Breast epithelium (tissue), 4 donors: ENCODE measurements at regions not wholly inside any gene's neighbourhood (a gene's known extent, or its start where the extent isn't known, plus 50 kb on each side); places are given as distances from the start of the nearest gene placed in this dataset.

Source experiments
- DNase-seq, 2 donors: peaks; one replicate each; pipeline ENCODE4 v3.0.0-alpha.2; 2019; ENCODE audit warnings: low spot score in 2 of 2
- H3K27ac ChIP-seq, 2 donors: fragments of 200-600 bp; sonication (generic) in 1 of 2; one replicate each; pipeline ENCODE4 v1.5.1; 2016 to 2019; ENCODE audit warnings: mild to moderate bottlenecking in 1 of 2
- H3K27me3 ChIP-seq, 2 donors: fragments of 200-600 bp; sonication (generic) in 1 of 2; one replicate each; pipeline versions ENCODE4 v1.5.1 to v1.6.0; 2017 to 2019; ENCODE audit warnings: control low read depth in 1 of 2, mild to moderate bottlenecking in 1 of 2
- H3K36me3 ChIP-seq: fragments of 200-600 bp; one replicate; pipeline ENCODE4 v1.5.1; 2019
- H3K4me1 ChIP-seq, 2 donors: fragments of 200-600 bp; sonication (generic); one replicate each; pipeline ENCODE4 v1.5.1; 2016 to 2019; ENCODE audit warnings: control low read depth in 1 of 2
- H3K4me3 ChIP-seq, 3 donors: fragments of 200-600 bp; sonication (generic); 1 replicate in 2 of 3; 2 replicates in 1 of 3; pipeline ENCODE4 v1.5.1; 2016 to 2019; ENCODE audit warnings: mild to moderate bottlenecking in 3 of 3, moderate library complexity in 2 of 3
- H3K9me3 ChIP-seq, 2 donors: fragments of 200-600 bp; sonication (generic) in 1 of 2; one replicate each; pipeline ENCODE4 v1.5.1; 2016 to 2019; ENCODE audit warnings: control low read depth in 1 of 2
- CTCF ChIP-seq, 3 donors: fragments of 450-650 bp; IDR thresholded peaks; one replicate each; pipeline ENCODE4 v1.5.1; 2016 to 2017; ENCODE audit warnings: antibody characterized with exemption in 3 of 3, mild to moderate bottlenecking in 3 of 3, moderate library complexity in 3 of 3
- POLR2A ChIP-seq: fragments of 450-650 bp; IDR thresholded peaks from one replicate; pipeline ENCODE4 v1.6.1; 2016; ENCODE audit warnings: antibody characterized with exemption, mild to moderate bottlenecking, moderate library complexity
- POLR2AphosphoS5 ChIP-seq, 3 donors: sonication (generic); formaldehyde crosslinking; IDR thresholded peaks; one replicate each; pipeline ENCODE4 v1.6.1; 2017; ENCODE audit warnings: antibody characterized with exemption in 3 of 3
- intact Hi-C: fragments of 100-400 bp; cut with DNase I; formaldehyde crosslinking; loops from one replicate; pipeline ENCODE4 v1.15.1; 2023; ENCODE audit warnings: low total_unique reads

GRCh38 chr21:35727830-35728229, 332.5 kb downstream of the SETD4 start:
- H3K4me1 ChIP-seq = no peaks in the 10 kb centered on the region
- H3K4me3 ChIP-seq = no peak overlapping the region
- no peak for DNase-seq
- intact Hi-C loops = no loop called here
- TF ChIP-seq POLR2A (no peak), CTCF (IDR thresholded peaks at IDR 0.05) (no peak), POLR2AphosphoS5 (IDR thresholded peaks at IDR 0.05) (no peak)
- no peaks in the 10 kb centered on the region for H3K27me3 ChIP-seq
- no peak overlapping the region for H3K27ac ChIP-seq
- no peaks in the 10 kb centered on the region for H3K9me3 ChIP-seq
- H3K36me3 ChIP-seq = no peaks in the 10 kb centered on the region

GRCh38 chr21:35724156-35724555, 336.2 kb downstream of the SETD4 start:
- no peaks in the 10 kb centered on the region for H3K36me3 ChIP-seq
- no peaks in the 10 kb centered on the region for H3K4me1 ChIP-seq
- no peak for TF ChIP-seq CTCF (IDR thresholded peaks at IDR 0.05)
- H3K27me3 ChIP-seq = no peaks in the 10 kb centered on the region
- no peak for DNase-seq
- intact Hi-C loops = no loop called here
- H3K4me3 ChIP-seq = no peak overlapping the region
- H3K27ac ChIP-seq = no peak overlapping the region
- H3K9me3 ChIP-seq = no peaks in the 10 kb centered on the region

GRCh38 chr21:35721701-35722100, 338.6 kb downstream of the SETD4 start:
- no peak overlapping the region for H3K4me3 ChIP-seq
- no peaks in the 10 kb centered on the region for H3K36me3 ChIP-seq
- no peak for DNase-seq
- TF ChIP-seq POLR2A = no peak
- no peak overlapping the region for H3K27ac ChIP-seq
- intact Hi-C loops = no loop called here
- no peaks in the 10 kb centered on the region for H3K4me1 ChIP-seq
- H3K27me3 ChIP-seq = no peaks in the 10 kb centered on the region
- H3K9me3 ChIP-seq = no peaks in the 10 kb centered on the region

- intact Hi-C loops = no loop called here
- H3K27me3 ChIP-seq = no peaks in the 10 kb centered on the region
- H3K36me3 ChIP-seq = no peaks in the 10 kb centered on the region
- H3K4me1 ChIP-seq = no peaks in the 10 kb centered on the region
- H3K27ac ChIP-seq = no peak overlapping the region
- no peak overlapping the region for H3K4me3 ChIP-seq
- DNase-seq = no peak
- H3K9me3 ChIP-seq = no peaks in the 10 kb centered on the region
- TF ChIP-seq CTCF (IDR thresholded peaks at IDR 0.05) = no peak
- TF ChIP-seq POLR2A = no peak
- no peak for TF ChIP-seq POLR2AphosphoS5 (IDR thresholded peaks at IDR 0.05)
Measured at GRCh38 chr21:35720208-35720731, 340.1 kb downstream of the SETD4 start.

GRCh38 chr21:35719080-35719479, 341.2 kb downstream of the SETD4 start:
- H3K4me3 ChIP-seq = no peak overlapping the region
- H3K27ac ChIP-seq = no peak overlapping the region
- H3K36me3 ChIP-seq = no peaks in the 10 kb centered on the region
- no peaks in the 10 kb centered on the region for H3K4me1 ChIP-seq
- no peak for DNase-seq
- intact Hi-C loops = no loop called here
- no peak for TF ChIP-seq POLR2A
- TF ChIP-seq CTCF (IDR thresholded peaks at IDR 0.05) = no peak
- no peak for TF ChIP-seq POLR2AphosphoS5 (IDR thresholded peaks at IDR 0.05)
- no peaks in the 10 kb centered on the region for H3K27me3 ChIP-seq
- no peaks in the 10 kb centered on the region for H3K9me3 ChIP-seq
